Hepatocyte (in vitro differentiated cells): ENCODE measurements at regions not wholly inside any gene's neighbourhood (a gene's known extent, or its start where the extent isn't known, plus 50 kb on each side); places are given as distances from the start of the nearest gene placed in this dataset.

ENCODE experiments used
- DNase-seq: peaks from one replicate; pipeline ENCODE4 v3.0.0-alpha.2; 2016; ENCODE audit warnings: low spot score
- H2AFZ ChIP-seq: fragments of 200-600 bp; sonication (generic); 2 replicates; pipeline ENCODE4 v1.6.0; 2016; ENCODE audit warnings: antibody characterized with exemption, mild to moderate bottlenecking
- H3K27ac ChIP-seq: fragments of 200-600 bp; sonication (generic); 2 replicates; pipeline ENCODE4 v1.5.1; 2016; ENCODE audit warnings: mild to moderate bottlenecking
- H3K27me3 ChIP-seq: fragments of 200-600 bp; sonication (generic); 2 replicates; pipeline ENCODE4 v1.6.1; 2016
- H3K36me3 ChIP-seq: fragments of 200-600 bp; sonication (generic); replicated peaks from 2 replicates; pipeline ENCODE4 v1.5.1; 2016; ENCODE audit warnings: low read depth; ENCODE audit not compliant: insufficient read depth
- H3K4me1 ChIP-seq: fragments of 200-600 bp; sonication (generic); 2 replicates; pipeline ENCODE4 v1.5.1; 2016; ENCODE audit warnings: mild to moderate bottlenecking, moderate library complexity; ENCODE audit not compliant: insufficient read depth
- H3K4me2 ChIP-seq: fragments of 200-600 bp; sonication (generic); 2 replicates; pipeline ENCODE4 v1.6.0; 2016
- H3K4me3 ChIP-seq: fragments of 200-600 bp; sonication (generic); 2 replicates; pipeline ENCODE4 v1.5.1; 2016; ENCODE audit warnings: mild to moderate bottlenecking
- H3K79me2 ChIP-seq: fragments of 200-600 bp; sonication (generic); 2 replicates; pipeline ENCODE4 v1.6.0; 2017; ENCODE audit warnings: mild to moderate bottlenecking
- H3K9me2 ChIP-seq: fragments of 200-600 bp; sonication (generic); replicated peaks from 2 replicates; pipeline ENCODE4 v1.6.0; 2017; ENCODE audit warnings: mild to moderate bottlenecking; ENCODE audit not compliant: insufficient read depth
- H3K9me3 ChIP-seq: fragments of 200-600 bp; sonication (generic); 2 replicates; pipeline ENCODE4 v1.5.1; 2016; ENCODE audit warnings: low read depth, mild to moderate bottlenecking
- H4K20me1 ChIP-seq: fragments of 200-600 bp; sonication (generic); 2 replicates; pipeline ENCODE4 v1.6.0; 2016; ENCODE audit warnings: mild to moderate bottlenecking; ENCODE audit not compliant: insufficient read depth, poor library complexity, severe bottlenecking
- EZH2 ChIP-seq: fragments of 200-600 bp; sonication (generic); IDR thresholded peaks from 2 replicates; pipeline ENCODE4 v1.6.1; 2016; ENCODE audit warnings: antibody characterized with exemption, mild to moderate bottlenecking, borderline replicate concordance
- EZH2phosphoT487 ChIP-seq: fragments of 200-600 bp; sonication (generic); IDR thresholded peaks from one replicate; pipeline ENCODE4 v1.6.1; 2018; ENCODE audit warnings: antibody characterized with exemption, mild to moderate bottlenecking, low read depth, moderate library complexity; ENCODE audit not compliant: unreplicated experiment, severe bottlenecking
- WGBS: methylation state at CpG from one replicate; pipeline ENCODE4 v1.1.6; 2016; ENCODE audit warnings: low lambda C conversion rate; ENCODE audit errors: missing lambda C conversion rate; 5-methylcytosine and 5-hydroxymethylcytosine counted together
- TF ChIP-seq, protein P1 (sequence below): fragments of 200-600 bp; sonication (generic); IDR thresholded peaks from 2 replicates; pipeline ENCODE4 v1.5.1; 2016; ENCODE audit warnings: antibody characterized with exemption, mild to moderate bottlenecking; ENCODE audit not compliant: poor library complexity

DNA sequence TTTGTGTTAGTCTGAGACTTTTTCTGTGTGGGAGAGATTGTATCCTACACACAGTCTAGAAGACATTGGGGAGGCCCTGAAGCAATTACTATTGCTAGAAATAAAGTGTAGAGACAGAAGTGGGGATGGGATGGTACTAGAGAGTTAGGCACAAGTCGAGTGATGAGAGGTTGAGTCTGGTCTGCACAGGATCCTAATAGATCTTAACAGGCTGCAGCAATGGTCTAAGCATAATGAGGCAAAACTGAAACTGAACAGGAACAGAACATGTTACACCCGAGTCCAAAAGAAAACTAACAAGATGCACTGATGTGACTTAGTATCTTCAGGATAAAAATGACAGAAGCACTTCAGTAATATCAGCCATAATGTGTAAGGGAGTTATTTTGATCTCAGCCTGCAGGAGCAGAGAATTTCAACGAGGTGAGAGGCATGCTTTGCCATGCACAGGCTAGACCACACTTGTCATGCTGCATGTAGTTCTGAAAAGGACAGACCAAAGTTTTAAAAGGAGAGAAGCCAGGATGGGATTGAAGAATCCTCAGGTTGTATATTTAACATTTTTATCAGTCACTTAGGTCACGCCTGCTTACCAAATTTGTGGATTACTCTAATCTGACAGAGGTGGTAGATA, 205.8 kb upstream of the BOD1L1 start:
- H3K9me3 ChIP-seq, result no peaks in the 10 kb centered on the region
- no peaks in the 10 kb centered on the region for H3K4me1 ChIP-seq
- no peaks in the 10 kb centered on the region for H3K9me2 ChIP-seq
- no peaks in the 10 kb centered on the region for H4K20me1 ChIP-seq
- no peaks in the 10 kb centered on the region for H3K36me3 ChIP-seq
- H3K27me3 ChIP-seq, result peaks cover 3% of the 10 kb centered on the region
- H3K79me2 ChIP-seq, result no peaks in the 10 kb centered on the region
- H3K27ac ChIP-seq, result no peak overlapping the region
- no peak overlapping the region for H2AFZ ChIP-seq
- H3K4me2 ChIP-seq, result no peak overlapping the region
- no peak for DNase-seq
- no peak overlapping the region for H3K4me3 ChIP-seq
- TF ChIP-seq, protein P1, sequence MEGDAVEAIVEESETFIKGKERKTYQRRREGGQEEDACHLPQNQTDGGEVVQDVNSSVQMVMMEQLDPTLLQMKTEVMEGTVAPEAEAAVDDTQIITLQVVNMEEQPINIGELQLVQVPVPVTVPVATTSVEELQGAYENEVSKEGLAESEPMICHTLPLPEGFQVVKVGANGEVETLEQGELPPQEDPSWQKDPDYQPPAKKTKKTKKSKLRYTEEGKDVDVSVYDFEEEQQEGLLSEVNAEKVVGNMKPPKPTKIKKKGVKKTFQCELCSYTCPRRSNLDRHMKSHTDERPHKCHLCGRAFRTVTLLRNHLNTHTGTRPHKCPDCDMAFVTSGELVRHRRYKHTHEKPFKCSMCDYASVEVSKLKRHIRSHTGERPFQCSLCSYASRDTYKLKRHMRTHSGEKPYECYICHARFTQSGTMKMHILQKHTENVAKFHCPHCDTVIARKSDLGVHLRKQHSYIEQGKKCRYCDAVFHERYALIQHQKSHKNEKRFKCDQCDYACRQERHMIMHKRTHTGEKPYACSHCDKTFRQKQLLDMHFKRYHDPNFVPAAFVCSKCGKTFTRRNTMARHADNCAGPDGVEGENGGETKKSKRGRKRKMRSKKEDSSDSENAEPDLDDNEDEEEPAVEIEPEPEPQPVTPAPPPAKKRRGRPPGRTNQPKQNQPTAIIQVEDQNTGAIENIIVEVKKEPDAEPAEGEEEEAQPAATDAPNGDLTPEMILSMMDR, result no peak
- TF ChIP-seq EZH2phosphoT487, result no peak
- WGBS, result 73% methylated on average over 4 of the region's 4 CpGs

DNA sequence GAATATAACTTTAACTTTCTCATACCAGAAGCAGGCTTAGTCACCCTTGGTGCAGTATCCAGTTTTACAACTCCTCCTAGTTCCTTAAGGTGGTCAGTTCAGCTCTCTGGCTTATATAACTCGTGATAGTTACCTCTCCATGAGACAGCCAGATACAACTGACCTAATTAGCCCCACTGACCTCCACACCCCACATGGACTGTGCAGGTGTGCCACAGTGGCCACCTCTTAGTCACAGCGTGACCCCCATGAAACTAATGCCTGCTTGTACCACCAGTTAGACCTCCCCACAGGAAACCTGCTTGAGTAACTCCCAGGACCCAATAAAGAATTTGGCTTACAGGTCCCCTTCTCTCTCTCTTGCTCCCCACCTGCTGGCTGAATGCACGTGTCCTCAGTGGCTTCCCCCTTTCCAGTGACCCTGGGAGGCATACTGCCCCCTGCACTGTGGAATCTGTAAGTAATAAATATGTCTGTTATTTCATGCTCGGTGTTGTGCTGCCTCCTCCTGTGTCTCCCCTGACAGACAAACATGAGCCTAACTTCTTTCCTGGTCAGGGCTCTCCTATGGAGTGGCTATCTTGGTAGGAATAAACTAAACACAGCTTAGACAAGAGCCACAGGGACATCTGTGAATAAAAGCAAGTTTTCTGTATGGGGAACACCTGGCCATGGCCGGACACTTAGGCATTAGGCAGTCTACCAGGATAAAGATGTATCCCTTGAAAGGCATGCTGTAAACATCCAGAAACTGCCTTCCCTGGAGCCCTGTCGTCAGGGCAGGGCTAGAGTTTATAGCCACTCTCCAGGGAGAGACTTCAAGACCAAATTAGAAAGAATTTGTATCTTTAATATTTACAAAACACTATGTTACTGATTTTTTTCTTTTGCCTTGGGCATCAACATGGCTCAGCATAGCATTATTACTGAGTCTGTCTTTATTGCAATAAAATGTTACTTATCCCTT, 209.7 kb upstream of the BOD1L1 start:
- H3K9me3 ChIP-seq, result no peaks in the 10 kb centered on the region
- no peak overlapping the region for H3K4me2 ChIP-seq
- no peak overlapping the region for H3K27ac ChIP-seq
- no peaks in the 10 kb centered on the region for H3K79me2 ChIP-seq
- no peak overlapping the region for H2AFZ ChIP-seq
- no peaks in the 10 kb centered on the region for H3K9me2 ChIP-seq
- TF ChIP-seq EZH2 (no peak), EZH2phosphoT487 (no peak)
- TF ChIP-seq, protein P1, result no peak
- no peaks in the 10 kb centered on the region for H3K36me3 ChIP-seq
- no peaks in the 10 kb centered on the region for H4K20me1 ChIP-seq
- WGBS, result 48% methylated on average over 6 of the region's 6 CpGs
- H3K27me3 ChIP-seq, result peaks cover 1% of the 10 kb centered on the region
- H3K4me3 ChIP-seq, result no peak overlapping the region
- peaks cover 10% of the 10 kb centered on the region for H3K4me1 ChIP-seq
- DNase-seq, result no peak

DNA sequence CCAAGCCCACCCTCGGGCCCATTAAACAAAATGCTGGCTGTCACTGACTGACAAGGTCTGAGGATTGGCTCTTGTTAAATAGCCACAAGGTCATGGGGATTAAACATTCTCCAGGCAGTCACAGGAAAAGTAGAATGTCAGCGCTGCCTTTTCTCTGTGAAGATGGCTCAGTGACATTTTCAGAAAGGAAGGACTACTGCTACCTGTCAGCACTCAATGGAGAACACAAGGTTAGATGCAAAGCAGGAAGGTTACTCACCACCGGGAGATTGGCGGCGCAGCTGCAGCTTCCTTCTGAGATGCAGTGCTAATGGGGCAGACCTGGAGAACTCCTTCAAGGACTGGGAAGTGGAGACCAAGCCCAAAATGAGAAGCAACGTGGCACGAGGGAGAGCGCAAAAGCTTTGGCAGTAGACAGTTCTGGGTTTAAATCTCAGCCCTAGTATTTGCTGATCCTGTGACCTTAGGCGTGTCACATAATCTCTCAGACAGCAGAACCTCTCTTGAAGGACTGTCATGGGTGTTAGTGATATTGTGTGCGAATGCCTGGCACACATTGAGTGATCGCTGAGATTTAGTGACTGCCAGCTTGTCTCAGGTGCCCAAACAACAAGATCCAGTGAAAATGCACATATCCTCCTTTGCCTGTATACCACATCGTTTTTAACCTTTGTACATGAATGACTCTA, 213.1 kb upstream of the BOD1L1 start:
- no peak overlapping the region for H3K27ac ChIP-seq
- H4K20me1 ChIP-seq, result no peaks in the 10 kb centered on the region
- no peaks in the 10 kb centered on the region for H3K9me3 ChIP-seq
- no peaks in the 10 kb centered on the region for H3K27me3 ChIP-seq
- WGBS, result 56% methylated on average over 12 of the region's 12 CpGs
- no peaks in the 10 kb centered on the region for H3K79me2 ChIP-seq
- H3K4me1 ChIP-seq, result peaks cover 10% of the 10 kb centered on the region
- TF ChIP-seq EZH2phosphoT487 (no peak), EZH2 (no peak)
- TF ChIP-seq, protein P1, result no peak
- no peak overlapping the region for H3K4me2 ChIP-seq
- no peaks in the 10 kb centered on the region for H3K36me3 ChIP-seq
- H2AFZ ChIP-seq, result no peak overlapping the region
- H3K9me2 ChIP-seq, result no peaks in the 10 kb centered on the region
- no peak overlapping the region for H3K4me3 ChIP-seq
- no peak for DNase-seq
